ENCODE measurements at regions not wholly inside any gene's neighbourhood (a gene's known extent, or its start where the extent isn't known, plus 50 kb on each side); places are given as distances from the start of the nearest gene placed in this dataset.

- no peaks in the 10 kb centered on the region for H3K4me1 Mint-ChIP-seq (ENCODE audit: unreplicated experiment)
- no peaks in the 10 kb centered on the region for H3K36me3 Mint-ChIP-seq
- no peak overlapping the region for H3K4me3 Mint-ChIP-seq
- DNase-seq (ENCODE audit: extremely low spot score, unreplicated experiment), result no peak
- H3K9me3 Mint-ChIP-seq, result peaks cover 2% of the 10 kb centered on the region
- no peaks in the 10 kb centered on the region for H3K27me3 Mint-ChIP-seq
- TF ChIP-seq CTCF (conservative IDR thresholded peaks at IDR 0.05), result no peak
- no peak overlapping the region for H3K27ac Mint-ChIP-seq
Observed at GRCh38 chr2:167607211-167607610, 640.2 kb downstream of the STK39 start.

GRCh38 chr2:167602122-167602521, 645.3 kb downstream of the STK39 start:
- H3K27me3 Mint-ChIP-seq, result no peaks in the 10 kb centered on the region
- no peak for TF ChIP-seq CTCF (conservative IDR thresholded peaks at IDR 0.05)
- no peak for DNase-seq (ENCODE audit: extremely low spot score, unreplicated experiment)
- no peaks in the 10 kb centered on the region for H3K36me3 Mint-ChIP-seq
- no peak overlapping the region for H3K27ac Mint-ChIP-seq
- H3K9me3 Mint-ChIP-seq, result peaks cover 5% of the 10 kb centered on the region
- H3K4me3 Mint-ChIP-seq, result no peak overlapping the region
- no peaks in the 10 kb centered on the region for H3K4me1 Mint-ChIP-seq (ENCODE audit: unreplicated experiment)

- TF ChIP-seq CTCF (conservative IDR thresholded peaks at IDR 0.05), result no peak
- H3K9me3 Mint-ChIP-seq, result peaks cover 5% of the 10 kb centered on the region
- no peak overlapping the region for H3K27ac Mint-ChIP-seq
- H3K27me3 Mint-ChIP-seq, result no peaks in the 10 kb centered on the region
- H3K4me1 Mint-ChIP-seq (ENCODE audit: unreplicated experiment), result peaks cover 6% of the 10 kb centered on the region
- no peak for DNase-seq (ENCODE audit: extremely low spot score, unreplicated experiment)
- no peak overlapping the region for H3K4me3 Mint-ChIP-seq
- H3K36me3 Mint-ChIP-seq, result no peaks in the 10 kb centered on the region
Observed at GRCh38 chr2:167599219-167599618, 648.2 kb downstream of the STK39 start.

- H3K36me3 Mint-ChIP-seq, result no peaks in the 10 kb centered on the region
Observed at GRCh38 chr2:167595839-167596471, 651.4 kb downstream of the STK39 start.

GRCh38 chr2:167595021-167595420, 652.4 kb downstream of the STK39 start:
- no peak for DNase-seq (ENCODE audit: extremely low spot score, unreplicated experiment)
- no peak for TF ChIP-seq CTCF (conservative IDR thresholded peaks at IDR 0.05)
- peaks cover 6% of the 10 kb centered on the region for H3K4me1 Mint-ChIP-seq (ENCODE audit: unreplicated experiment)
- H3K9me3 Mint-ChIP-seq, result no peaks in the 10 kb centered on the region
- H3K4me3 Mint-ChIP-seq, result no peak overlapping the region
- H3K27me3 Mint-ChIP-seq, result no peaks in the 10 kb centered on the region
- no peak overlapping the region for H3K27ac Mint-ChIP-seq
- H3K36me3 Mint-ChIP-seq, result no peaks in the 10 kb centered on the region

More at GRCh38 chr2:167595839-167596471, 651.4 kb downstream of the STK39 start:
- no peaks in the 10 kb centered on the region for H3K27me3 Mint-ChIP-seq
- peaks cover 6% of the 10 kb centered on the region for H3K4me1 Mint-ChIP-seq (ENCODE audit: unreplicated experiment)
- H3K4me3 Mint-ChIP-seq, result no peak overlapping the region
- TF ChIP-seq CTCF (conservative IDR thresholded peaks at IDR 0.05), result no peak
- no peaks in the 10 kb centered on the region for H3K9me3 Mint-ChIP-seq
- no peak for DNase-seq (ENCODE audit: extremely low spot score, unreplicated experiment)
- no peak overlapping the region for H3K27ac Mint-ChIP-seq

- DNase-seq (ENCODE audit: extremely low spot score, unreplicated experiment), result no peak
- Mint-ChIP-seq H3K9me3 (no peaks in the 10 kb centered on the region), H3K4me3 (no peak overlapping the region), H3K4me1 (ENCODE audit: unreplicated experiment) (peaks cover 6% of the 10 kb centered on the region), H3K27ac (no peak overlapping the region), H3K27me3 (no peaks in the 10 kb centered on the region), H3K36me3 (no peaks in the 10 kb centered on the region)
- no peak for TF ChIP-seq CTCF (conservative IDR thresholded peaks at IDR 0.05)
Observed at GRCh38 chr2:167592441-167592840, 655.0 kb downstream of the STK39 start.
